Adrenal gland (tissue), 5 donors: ENCODE measurements at regions not wholly inside any gene's neighbourhood (a gene's known extent, or its start where the extent isn't known, plus 50 kb on each side); places are given as distances from the start of the nearest gene placed in this dataset.

Source experiments
- POLR2A ChIP-seq, 2 donors: fragments of 450-650 bp; IDR thresholded peaks; one replicate each; pipeline ENCODE4 v1.6.1; 2017; ENCODE audit warnings: antibody characterized with exemption in 2 of 2, mild to moderate bottlenecking in 2 of 2, moderate library complexity in 1 of 2
- TF ChIP-seq, protein P1 (sequence below), 6 experiments: fragments of 450-650 bp in 4 of 6; fragments of 200-600 bp in 2 of 6; sonication (generic) in 1 of 6; IDR thresholded peaks; 1 replicate in 5 of 6; 2 replicates in 1 of 6; pipeline versions ENCODE4 v1.5.1 to v1.8.0; 2016 to 2021; ENCODE audit warnings: antibody characterized with exemption in 6 of 6, mild to moderate bottlenecking in 2 of 6, moderate library complexity in 1 of 6
- donor health status: DM: no; HTN: no; CAD: no.

DNA sequence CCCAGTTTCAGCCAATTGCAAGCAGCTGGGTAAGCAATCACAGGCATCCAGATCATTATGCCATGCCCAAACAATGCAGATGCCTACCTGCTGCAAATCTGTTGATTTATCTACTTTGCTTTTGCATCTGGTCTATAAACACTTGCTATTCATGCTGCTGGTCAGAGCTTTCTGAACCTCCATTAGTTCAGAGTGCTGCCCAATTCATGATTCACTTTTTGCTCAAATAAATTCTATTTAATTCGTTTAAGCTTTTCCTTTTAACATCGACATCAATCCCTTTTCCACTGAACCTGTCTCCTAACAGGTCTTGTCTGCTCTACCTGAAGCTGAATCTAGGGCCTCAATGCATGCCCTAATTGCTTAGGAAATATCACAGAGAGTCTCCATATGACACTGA lies 99.4 kb upstream of the C1orf87 start:
- TF ChIP-seq, protein P1, sequence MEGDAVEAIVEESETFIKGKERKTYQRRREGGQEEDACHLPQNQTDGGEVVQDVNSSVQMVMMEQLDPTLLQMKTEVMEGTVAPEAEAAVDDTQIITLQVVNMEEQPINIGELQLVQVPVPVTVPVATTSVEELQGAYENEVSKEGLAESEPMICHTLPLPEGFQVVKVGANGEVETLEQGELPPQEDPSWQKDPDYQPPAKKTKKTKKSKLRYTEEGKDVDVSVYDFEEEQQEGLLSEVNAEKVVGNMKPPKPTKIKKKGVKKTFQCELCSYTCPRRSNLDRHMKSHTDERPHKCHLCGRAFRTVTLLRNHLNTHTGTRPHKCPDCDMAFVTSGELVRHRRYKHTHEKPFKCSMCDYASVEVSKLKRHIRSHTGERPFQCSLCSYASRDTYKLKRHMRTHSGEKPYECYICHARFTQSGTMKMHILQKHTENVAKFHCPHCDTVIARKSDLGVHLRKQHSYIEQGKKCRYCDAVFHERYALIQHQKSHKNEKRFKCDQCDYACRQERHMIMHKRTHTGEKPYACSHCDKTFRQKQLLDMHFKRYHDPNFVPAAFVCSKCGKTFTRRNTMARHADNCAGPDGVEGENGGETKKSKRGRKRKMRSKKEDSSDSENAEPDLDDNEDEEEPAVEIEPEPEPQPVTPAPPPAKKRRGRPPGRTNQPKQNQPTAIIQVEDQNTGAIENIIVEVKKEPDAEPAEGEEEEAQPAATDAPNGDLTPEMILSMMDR (IDR thresholded peaks at IDR 0.05): no peak
- no peak for TF ChIP-seq POLR2A (IDR thresholded peaks at IDR 0.05)
